ENCODE measurements at regions not wholly inside any gene's neighbourhood (a gene's known extent, or its start where the extent isn't known, plus 50 kb on each side); places are given as distances from the start of the nearest gene placed in this dataset.

- peak; percentile 20 for TF ChIP-seq CTCF (IDR thresholded peaks at IDR 0.05)
- DNase-seq (ENCODE audit: low spot score): no peak
- Histone ChIP-seq H3K27ac (peak overlapping the region in 1 of 2 donors; percentile 10), H3K4me3 (peak overlapping the region; percentile 77)
These were observed 191.9 kb upstream of the TCF4 start for GRCh38 chr18:55779691-55780585.

- Histone ChIP-seq H3K4me3 (peak overlapping the region; percentile 77), H3K27ac (no peak overlapping the region)
- TF ChIP-seq CTCF (IDR thresholded peaks at IDR 0.05): no peak
- no peak for DNase-seq (ENCODE audit: low spot score)
These were observed 191.0 kb upstream of the TCF4 start for GRCh38 chr18:55778788-55779690.

GRCh38 chr18:55777666-55778304, 189.8 kb upstream of the TCF4 start:
- Histone ChIP-seq H3K27ac (no peak overlapping the region), H3K4me3 (no peak overlapping the region)
- no peak for TF ChIP-seq CTCF (IDR thresholded peaks at IDR 0.05)
- DNase-seq (ENCODE audit: low spot score): no peak

- Histone ChIP-seq H3K4me3 (no peak overlapping the region), H3K27ac (no peak overlapping the region)
- no peak for TF ChIP-seq CTCF (IDR thresholded peaks at IDR 0.05)
- DNase-seq (ENCODE audit: low spot score): no peak
These were observed 188.0 kb upstream of the TCF4 start for GRCh38 chr18:55775972-55776371.

GRCh38 chr18:55774505-55774904, 186.5 kb upstream of the TCF4 start:
- no peak for DNase-seq (ENCODE audit: low spot score)
- H3K4me3 ChIP-seq: no peak overlapping the region
- TF ChIP-seq CTCF (IDR thresholded peaks at IDR 0.05): no peak
- no peak overlapping the region for H3K27ac ChIP-seq

GRCh38 chr18:55768255-55768654, 180.3 kb upstream of the TCF4 start:
- Histone ChIP-seq H3K27ac (no peak overlapping the region), H3K4me3 (no peak overlapping the region)
- TF ChIP-seq CTCF (IDR thresholded peaks at IDR 0.05): no peak
- DNase-seq (ENCODE audit: low spot score): no peak
